GM19240 (cell line): ENCODE measurements at regions not wholly inside any gene's neighbourhood (a gene's known extent, or its start where the extent isn't known, plus 50 kb on each side); places are given as distances from the start of the nearest gene placed in this dataset.
"Not testable (repeated sequence)": the region's sequence is repeated elsewhere in the genome, so short reads cannot be mapped to it uniquely, and the experiment has no call there.

Source experiments
- DNase-seq: peaks from one replicate; pipeline ENCODE4 v3.0.0; 2011; ENCODE audit warnings: low spot score; ENCODE audit not compliant: insufficient read length

DNA sequence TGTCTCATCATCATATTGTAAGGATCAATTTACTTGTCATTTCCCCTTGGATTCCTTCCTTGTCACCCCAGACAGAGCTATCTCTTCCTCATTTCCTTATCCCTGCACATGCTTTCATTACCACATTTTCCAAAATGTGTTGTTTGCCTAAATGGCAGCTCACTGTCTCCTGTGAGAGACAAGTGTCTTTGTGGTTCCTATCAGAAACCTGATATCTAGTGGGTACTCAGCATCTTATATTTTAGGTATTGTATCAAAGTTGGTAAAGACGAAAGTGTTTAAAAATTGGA lies 896.0 kb upstream of the PIK3C3 start:
- no peak for DNase-seq

DNA sequence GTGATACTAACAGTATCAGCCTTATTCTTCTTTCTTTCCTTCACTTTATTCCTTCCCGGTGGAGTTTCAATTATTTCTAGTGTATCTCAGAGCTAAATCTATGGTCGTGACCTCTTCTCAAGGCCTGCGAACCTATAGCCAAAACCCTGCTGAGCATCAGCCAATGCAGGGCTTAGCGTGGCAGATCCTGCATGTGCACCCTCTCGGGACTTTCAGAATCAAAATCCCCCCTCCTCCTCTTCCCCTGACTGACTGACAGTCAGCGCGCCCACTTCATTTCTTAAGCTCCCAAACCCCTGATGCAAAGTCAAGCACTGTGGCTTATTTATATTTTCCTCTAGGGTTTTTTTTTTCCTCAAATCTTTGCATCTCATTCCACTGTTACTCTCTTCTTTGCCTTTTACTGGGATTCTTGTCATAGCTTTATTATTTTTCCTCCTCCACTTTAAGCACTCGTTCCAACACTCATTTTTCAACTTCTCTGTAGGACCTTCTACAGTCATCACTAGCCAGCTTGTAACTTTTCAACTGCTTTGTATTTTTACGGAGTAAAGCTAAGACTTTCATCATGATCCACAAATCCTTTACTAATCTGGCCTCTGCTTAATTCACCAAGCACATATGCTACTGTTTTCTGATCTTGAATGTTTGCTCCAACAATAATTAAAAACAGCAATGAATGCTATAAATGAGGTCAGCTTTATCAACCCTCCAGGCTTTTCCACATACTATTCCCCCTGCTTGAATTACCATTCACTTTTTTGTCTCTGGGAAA lies 896.5 kb upstream of the PIK3C3 start:
- no peak for DNase-seq

DNA sequence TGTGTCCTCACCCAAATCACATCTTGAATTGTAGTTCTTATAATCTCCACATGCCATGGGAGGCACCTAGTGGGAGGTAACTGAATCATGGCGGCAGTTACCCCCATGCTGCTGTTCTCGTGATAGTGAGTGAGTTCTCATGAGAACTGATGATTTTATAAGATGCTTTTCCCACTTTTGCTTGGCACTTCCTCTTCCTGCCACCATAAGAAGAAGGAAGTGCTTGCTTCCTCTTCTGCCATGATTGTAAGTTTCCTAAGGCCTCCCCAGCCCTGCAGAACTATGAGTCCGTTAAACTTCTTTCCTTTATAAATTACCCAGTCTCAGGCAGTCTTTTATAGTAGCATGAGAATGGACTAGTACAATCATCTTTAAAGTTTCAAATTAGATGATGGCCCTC lies 902.4 kb upstream of the PIK3C3 start:
- DNase-seq, result no peak

DNA sequence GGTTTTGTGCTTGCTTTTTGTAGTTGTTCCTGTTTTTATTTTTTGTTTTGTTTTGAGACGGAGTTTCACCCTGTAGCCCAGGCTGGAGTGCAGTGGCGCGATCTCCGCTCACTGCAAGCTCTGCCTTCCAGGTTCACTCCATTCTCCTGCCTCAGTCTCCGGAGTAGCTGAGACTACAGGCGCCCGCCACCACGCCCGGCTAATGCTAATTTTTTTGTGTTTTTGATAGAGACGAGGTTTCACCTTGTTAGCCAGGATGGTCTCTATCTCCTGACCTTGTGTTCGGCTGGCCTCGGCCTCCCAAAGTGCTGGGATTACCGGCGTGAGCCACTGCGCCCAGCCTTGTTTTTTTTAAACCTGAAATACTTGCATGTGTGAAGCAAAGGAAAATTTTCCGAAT lies 908.8 kb upstream of the PIK3C3 start:
- not testable (repeated sequence) for DNase-seq

DNA sequence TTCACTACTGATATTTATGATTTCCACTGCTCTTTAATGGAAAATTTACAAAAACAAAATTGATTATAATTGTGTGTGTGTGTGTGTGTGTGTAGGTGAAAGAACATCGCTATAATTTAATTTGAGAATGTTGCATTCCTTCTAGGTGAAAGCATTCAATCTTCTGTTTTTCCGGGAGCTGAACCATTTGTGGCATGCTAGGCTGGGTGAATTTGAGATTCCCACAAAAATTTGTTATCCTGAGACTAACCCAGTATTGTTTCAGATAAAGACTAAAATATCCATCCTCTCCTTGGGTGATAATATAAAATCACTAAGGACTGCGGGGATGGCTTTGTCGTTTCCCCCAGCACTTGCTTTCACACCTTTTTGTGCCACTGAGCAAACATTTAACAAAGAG lies 911.2 kb upstream of the PIK3C3 start:
- no peak for DNase-seq

DNA sequence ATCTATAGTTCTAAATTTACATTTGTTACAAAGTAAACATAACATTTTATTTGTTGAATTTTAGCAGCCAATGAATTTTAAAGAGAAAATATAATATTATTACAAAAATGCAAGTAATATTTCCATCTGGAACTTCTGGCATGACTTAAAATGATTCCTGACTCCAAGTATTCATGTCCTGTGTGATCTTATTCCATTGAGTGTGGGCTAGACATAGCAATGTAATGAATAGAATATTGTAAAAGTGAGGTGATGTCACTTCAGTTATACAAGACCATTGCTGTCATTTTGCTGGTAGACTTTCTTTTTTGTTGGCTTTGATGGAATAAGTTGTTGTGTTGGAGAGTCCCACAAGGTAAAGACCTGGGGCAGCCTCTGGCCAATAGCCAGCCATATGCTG lies 912.2 kb upstream of the PIK3C3 start:
- DNase-seq, result no peak

DNA sequence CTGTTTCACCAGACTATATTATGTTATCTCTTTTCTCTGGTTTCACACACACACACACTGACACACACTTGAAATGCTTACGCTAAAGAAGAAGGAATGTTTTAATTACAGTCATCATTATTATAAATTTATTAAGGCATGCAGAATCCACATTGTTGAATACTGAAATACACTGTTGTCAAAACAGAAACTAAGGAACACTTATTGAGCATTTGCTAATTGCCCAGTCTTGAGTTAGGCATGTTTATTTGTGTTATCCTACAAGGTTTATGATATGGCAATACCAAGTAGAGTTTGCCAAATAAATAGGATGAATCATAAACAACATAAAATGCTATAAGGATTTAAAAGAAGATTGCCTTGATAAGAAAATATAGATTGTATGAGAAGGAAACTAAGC lies 917.0 kb upstream of the PIK3C3 start:
- DNase-seq, result no peak

DNA sequence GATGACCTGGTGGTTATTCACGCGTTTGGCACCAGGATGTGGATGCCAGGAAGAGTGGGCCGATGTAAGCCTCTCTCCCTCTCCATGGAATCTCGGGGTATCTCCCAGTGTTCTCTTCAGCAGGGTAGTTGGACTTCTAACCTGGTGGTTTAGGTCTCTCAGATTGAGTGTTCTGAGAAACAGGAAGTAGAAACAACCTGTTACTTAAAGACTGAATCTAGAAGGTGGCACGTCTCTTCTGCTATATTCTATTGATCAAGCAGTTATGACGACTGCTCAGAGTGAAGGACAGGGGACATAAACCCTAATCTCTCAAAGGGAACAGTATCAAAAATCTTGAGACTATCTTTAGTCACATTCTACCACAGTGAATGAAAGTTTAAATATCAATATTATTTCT lies 918.7 kb upstream of the PIK3C3 start:
- no peak for DNase-seq

DNA sequence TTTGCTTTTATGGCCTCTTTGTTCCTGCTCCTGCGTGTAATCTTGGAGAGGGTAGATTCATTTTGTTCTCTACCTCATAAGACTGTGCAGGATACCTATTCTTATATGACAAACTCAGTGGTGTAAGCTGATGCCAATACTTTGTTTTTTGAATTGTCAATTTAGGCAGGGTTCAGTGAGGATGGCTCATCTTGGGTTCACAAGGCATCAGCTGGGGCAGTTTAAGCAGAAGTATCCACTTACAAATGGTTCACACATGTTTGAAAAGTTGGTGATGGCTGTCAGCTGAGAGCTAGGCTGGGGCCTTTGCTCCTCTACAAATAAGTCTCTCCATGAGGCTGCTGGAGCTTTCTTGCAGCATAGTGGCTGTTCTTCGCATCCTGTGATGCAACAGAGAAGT lies 920.6 kb upstream of the PIK3C3 start:
- DNase-seq, result no peak

DNA sequence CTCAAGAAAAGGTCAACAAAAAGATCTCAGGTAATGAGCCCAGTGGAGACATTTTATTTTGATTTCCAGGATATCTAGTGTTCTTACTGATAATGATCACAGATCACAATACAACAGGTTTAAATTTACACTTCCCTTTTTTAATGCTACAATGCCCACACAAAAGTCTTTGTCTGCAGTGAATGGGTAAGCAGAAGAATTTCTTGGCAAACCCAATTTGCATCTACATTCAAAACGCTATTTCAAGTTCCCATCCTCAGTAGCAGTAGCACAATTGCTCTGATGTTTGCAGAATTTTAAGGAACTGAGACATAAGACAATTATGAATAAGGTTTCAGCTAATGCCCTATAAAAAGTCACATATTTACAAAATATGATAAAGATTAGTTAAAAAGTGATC lies 929.4 kb upstream of the PIK3C3 start:
- no peak for DNase-seq

DNA sequence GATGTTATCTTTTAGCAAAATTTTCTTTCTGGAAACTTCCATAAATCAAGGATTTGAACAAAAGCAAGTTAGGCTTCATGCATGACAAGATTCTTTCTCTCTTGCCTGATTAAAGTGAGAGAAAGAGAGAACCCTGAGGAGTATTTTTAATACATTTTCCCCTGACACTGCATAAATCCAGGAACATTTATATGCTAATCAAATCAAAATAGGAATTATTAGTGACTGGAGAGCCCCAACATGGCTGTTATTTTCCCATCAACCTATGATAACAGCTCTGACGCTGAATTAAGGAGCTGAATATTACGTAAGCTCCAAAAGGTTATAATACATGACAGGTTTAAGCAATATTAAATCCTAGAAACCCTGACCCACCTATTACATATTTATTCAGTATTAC lies 930.2 kb upstream of the PIK3C3 start:
- DNase-seq, result no peak

DNA sequence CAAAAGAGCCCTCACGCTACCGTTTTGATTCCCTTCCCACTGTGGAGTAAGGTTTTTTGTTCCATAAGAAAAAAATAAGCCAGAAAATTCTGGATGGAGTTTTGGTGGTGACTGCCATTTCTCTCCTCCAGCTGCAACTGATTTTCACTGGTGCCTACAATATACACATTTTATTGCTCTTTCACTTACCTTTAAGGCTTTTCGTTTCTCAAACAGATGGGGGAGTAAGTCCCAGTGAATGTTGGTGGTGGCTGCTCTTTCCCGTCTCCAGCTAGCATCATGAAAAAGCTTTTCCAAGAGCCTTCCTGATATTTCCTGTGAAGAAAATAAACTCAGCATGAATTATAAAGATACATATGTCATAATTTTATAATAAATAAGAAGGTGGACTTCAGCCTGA lies 932.5 kb upstream of the PIK3C3 start:
- DNase-seq, result no peak

DNA sequence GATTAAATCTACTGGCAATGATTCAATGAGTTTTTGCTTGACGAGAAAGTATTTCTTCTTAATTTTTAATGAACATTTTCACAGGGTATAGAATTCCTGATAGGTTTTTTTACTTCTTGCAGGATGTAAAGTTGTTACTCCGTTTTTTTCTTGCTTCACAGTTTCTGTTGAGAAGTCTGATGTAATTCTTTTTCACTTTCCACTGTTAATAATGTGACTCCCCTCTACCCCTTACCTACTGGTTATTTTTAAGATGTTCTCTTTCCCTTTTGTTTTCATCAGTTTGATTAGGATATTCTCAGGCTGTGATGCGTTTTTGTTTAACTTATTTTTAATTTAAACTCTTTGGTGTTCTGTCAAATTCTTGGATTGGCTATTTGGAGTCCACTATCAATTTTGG lies 933.9 kb upstream of the PIK3C3 start:
- no peak for DNase-seq

DNA sequence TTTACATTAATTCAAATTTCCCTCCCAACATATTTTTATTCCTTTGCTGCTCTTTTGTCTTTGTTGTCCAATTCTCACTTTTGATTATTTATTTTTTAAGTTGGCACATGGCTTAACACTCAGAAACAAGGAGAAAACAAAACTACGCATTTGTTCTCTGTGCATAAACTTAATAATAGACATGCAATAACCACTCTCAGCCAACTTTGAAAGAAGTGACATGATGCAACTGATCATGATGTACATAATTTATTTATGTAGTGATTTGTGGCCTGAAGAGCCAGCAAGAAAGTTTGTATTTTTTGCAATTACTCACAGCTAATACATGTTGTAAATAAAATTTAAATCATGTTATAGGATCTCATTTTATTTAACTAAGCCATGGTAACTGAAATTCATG lies 942.8 kb upstream of the PIK3C3 start:
- DNase-seq, result no peak

DNA sequence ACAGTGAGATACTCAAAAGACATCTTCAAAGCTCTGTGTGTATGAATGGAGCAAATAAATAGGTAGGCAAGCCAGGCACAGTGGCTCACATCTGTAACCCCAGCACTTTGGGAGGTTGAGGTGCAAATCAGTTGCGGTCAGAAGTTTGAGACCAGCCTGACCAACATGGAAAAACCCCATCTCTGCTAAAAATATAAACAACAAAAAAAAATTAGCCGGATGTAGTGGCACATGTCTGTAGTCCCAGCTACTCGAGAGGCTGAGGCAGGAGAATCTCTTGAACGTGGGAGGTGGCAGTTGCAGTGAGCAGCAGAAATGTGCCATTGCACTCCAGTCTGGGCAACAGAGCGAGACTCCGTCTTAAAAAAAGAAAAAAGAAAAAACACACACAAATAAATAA lies 945.1 kb upstream of the PIK3C3 start:
- DNase-seq, result no peak

DNA sequence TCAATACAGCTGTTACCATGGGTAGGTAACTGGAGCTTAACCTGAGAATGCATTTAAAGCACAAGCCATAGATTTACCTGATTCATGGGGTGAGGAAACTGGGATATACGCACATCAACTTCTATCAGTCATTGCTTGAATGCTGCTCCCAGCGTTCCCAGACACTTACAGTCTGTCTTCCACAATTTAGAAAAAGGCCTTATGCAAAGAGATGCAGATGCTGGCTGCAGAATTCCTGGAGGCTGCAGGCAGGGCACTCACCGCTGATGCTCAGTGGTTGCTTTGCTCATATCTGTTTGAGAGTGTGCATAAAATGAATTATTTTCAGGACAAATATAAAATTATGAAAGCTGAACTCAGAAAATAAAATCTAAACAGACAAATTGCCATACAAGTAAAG lies 950.7 kb upstream of the PIK3C3 start:
- DNase-seq, result no peak

DNA sequence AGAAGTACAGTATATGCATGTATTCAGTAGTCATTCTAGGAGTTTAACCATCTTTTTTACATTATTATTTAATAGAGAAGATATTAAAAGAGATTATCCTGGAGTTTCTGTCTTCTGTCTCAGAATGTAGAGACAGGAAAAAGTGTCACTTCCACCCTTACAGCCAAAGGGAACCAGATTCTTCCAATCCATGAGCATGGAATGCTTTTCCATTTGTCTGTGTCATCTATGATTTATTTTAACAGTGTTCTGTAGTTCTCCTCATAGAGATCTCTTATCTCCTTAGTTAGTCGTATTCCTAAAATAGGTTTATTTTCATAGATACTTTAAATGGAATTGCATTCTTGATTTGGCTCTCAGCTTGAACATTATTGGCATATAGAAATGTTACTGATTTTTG lies 959.5 kb upstream of the PIK3C3 start:
- DNase-seq, result no peak

DNA sequence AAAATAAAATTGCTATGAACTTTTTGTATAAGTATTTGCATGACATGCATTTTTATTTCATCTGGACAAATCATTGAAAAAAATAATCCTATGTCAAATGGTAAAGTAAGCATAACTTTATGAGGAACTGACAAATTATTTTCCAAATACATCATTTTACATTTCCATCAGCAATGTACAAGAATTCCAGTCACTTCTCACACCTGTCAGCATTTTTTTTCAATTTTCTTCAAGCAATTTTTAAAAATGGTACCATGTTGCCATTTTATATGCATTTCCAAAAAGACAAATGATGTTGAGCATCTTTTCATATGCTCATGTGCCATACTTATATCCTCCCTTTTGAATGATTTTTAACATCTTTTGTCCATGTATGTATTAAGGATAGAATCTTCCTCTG lies 961.7 kb upstream of the PIK3C3 start:
- DNase-seq, result no peak

DNA sequence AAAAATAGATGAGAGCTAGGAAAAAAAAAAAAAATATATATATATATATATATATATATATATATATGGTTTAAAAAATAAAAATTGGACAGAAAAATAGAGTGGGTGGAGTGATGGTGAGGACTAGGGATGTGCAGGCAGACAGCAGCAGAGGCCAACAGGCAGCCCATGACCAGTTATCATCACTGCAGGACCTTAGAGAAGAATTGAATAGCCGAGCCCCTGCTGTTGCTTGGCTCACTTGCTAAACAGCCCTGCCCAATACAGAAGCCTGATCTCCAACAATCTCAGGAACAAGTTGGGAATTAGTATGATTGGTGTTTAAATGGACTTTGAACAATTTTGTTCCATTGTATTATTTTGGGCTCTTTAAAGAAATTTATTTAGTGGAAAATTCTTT lies 967.5 kb upstream of the PIK3C3 start:
- no peak for DNase-seq

DNA sequence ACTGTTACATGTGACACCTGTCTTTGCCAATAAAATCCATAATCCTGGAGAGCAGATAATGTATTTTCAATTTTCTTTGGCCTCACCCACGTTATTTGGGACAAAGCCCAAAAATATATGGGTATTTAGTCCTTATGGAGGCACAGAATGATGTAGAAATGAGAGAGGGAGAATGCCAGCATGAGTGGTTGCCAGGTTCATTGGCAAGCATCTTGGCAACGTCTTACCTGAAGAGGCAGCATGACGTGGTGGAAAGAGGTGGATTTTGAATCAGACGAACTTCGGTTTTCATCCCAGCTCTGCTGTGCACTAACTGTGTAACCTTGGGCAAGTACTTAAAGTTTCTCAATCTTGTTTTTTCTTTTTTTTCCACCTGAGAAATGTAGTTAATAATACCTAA lies 969.6 kb upstream of the PIK3C3 start:
- no peak for DNase-seq

DNA sequence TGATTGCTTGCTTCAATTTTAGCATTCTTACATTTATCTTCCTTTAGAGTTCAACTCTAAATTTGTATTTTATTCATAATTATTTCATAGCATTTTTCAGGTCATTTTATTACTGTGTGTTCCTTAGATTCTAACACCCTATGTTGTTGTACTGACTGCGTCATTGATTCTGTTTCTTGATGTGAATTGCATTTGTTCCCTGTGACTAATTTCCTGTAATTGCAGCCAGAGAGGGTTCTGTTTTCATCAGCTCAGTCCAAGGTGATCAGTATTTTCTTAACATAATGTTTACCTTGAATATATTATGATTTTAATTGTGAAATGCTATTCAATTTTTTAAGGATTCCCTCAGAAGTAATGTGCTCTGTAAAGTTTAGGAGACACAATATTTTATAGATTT lies 970.2 kb upstream of the PIK3C3 start:
- no peak for DNase-seq

DNA sequence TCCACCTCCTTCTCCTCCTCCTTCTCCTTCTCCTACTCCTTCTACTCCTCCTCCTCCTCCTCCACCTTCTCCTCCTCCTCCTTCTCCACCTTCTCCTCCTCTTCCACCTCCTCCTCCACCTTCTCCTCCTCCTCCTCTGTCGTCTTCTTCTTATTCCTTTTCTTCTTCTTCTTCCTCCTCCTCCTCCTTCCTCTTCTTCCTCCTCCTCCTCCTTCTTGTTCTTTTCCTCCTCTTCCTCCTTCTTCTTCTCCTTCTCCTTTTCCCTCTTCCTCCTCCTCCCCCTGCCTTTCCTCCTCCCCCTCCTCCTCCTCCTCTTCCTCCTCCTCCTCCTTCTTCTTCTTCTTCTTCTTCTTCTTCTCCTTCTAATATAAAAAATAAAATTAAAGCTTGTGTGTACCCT lies 971.2 kb upstream of the PIK3C3 start:
- no peak for DNase-seq

DNA sequence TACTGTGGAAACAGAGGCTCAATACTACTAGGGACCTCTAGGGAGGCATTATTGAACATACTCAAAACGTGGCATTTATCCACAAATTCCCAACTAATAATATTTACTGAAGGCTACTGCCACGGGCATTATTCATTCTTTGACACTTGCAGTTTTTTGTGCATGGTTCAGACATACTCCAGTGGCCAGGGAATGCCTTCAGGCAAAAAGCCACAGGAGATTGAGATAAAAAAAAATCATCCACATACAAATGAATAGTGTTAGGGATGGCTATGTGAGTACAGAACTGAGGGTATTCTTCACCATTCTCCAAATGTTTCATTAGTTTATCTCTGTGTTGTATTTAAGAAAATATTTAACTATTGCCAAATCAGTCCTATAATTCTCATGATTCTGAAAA lies 974.9 kb upstream of the PIK3C3 start:
- no peak for DNase-seq

DNA sequence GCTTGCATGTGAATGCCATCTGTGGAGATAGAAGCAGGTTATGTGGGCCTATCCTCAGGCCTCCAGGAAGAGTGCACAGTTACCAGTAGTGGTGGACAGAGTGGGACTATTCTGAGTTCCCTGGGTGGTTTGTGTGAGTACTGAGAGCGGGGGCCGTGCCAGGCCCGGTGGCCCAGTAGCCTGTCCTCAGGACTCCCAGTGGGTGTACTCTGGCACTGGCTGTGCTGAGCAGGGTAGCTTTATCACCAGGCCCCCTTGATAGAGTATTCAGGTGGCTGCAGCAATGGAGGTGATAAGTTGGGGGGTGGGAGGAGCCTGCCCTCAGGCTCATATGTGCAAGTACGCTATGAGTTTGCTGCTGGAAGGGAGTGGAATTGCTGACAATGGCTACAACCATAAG lies 979.0 kb upstream of the PIK3C3 start:
- DNase-seq, result no peak
